WTC11 (cell line): ENCODE measurements at regions not wholly inside any gene's neighbourhood (a gene's known extent, or its start where the extent isn't known, plus 50 kb on each side); places are given as distances from the start of the nearest gene placed in this dataset.

Experiments
- ATAC-seq: fragments of 200-7000 bp; cut with Tn5 transposase; 2 replicates; pipeline ENCODE4 v1.10.0; 2021; ENCODE audit warnings: mild to moderate bottlenecking, moderate library complexity
- CTCF ChIA-PET: fragments of 300-600 bp; sonication (Branson Sonifier 250); formaldehyde crosslinking; loops from one replicate; lab custom pipeline; 2021; ENCODE audit warnings: antibody characterized with exemption; lab: Charles Lee
- POLR2A ChIA-PET: fragments of 350-600 bp; sonication (Branson Sonifier 250); formaldehyde crosslinking; loops from one replicate; lab custom pipeline; 2021; ENCODE audit warnings: antibody characterized with exemption; lab: Charles Lee
- DNase-seq: peaks from one replicate; pipeline ENCODE4 v3.0.0; 2021; ENCODE audit warnings: low spot score
- H3K27ac Mint-ChIP-seq: 2 replicates; pipeline ENCODE4 v1.8.0; 2021; ENCODE audit warnings: mixed read lengths
- H3K27me3 Mint-ChIP-seq: 2 replicates; pipeline ENCODE4 v1.8.0; 2021; ENCODE audit warnings: low read depth, mild to moderate bottlenecking, moderate library complexity, mixed read lengths
- H3K36me3 Mint-ChIP-seq: 2 replicates; pipeline ENCODE4 v1.8.0; 2021; ENCODE audit warnings: mixed read lengths
- H3K4me1 Mint-ChIP-seq: 2 replicates; pipeline ENCODE4 v1.8.0; 2022; ENCODE audit warnings: mixed read lengths
- H3K4me3 Mint-ChIP-seq: 2 replicates; pipeline ENCODE4 v1.8.0; 2021; ENCODE audit warnings: mild to moderate bottlenecking, moderate library complexity, mixed read lengths
- H3K9me3 Mint-ChIP-seq: 2 replicates; pipeline ENCODE4 v1.8.0; 2021; ENCODE audit warnings: mixed read lengths
- ATF1 ChIP-seq: sonication (generic); formaldehyde crosslinking; IDR thresholded peaks from 2 replicates; pipeline ENCODE4 v1.8.1; 2023; ENCODE audit warnings: mild to moderate bottlenecking, moderate library complexity, missing genetic modification reagents
- CREB1 ChIP-seq: sonication (generic); formaldehyde crosslinking; IDR thresholded peaks from 2 replicates; pipeline ENCODE4 v1.8.0; 2023; ENCODE audit warnings: mild to moderate bottlenecking, missing genetic modification reagents
- CREM ChIP-seq: sonication (generic); formaldehyde crosslinking; IDR thresholded peaks from 2 replicates; pipeline ENCODE4 v1.8.1; 2022; ENCODE audit warnings: mild to moderate bottlenecking, missing genetic modification reagents, moderate library complexity
- CTCF ChIP-seq: fragments of 200-600 bp; IDR thresholded peaks from 2 replicates; pipeline ENCODE4 v1.8.0; 2022; ENCODE audit warnings: antibody characterized with exemption
- E2F1 ChIP-seq: sonication (generic); formaldehyde crosslinking; IDR thresholded peaks from 2 replicates; pipeline ENCODE4 v1.8.0; 2022; ENCODE audit warnings: mild to moderate bottlenecking, missing genetic modification reagents
- E2F4 ChIP-seq: sonication (generic); formaldehyde crosslinking; IDR thresholded peaks from 2 replicates; pipeline ENCODE4 v1.8.1; 2022; ENCODE audit warnings: low read depth, mild to moderate bottlenecking, moderate library complexity, missing genetic modification reagents, borderline replicate concordance
- E2F5 ChIP-seq: sonication (generic); formaldehyde crosslinking; IDR thresholded peaks from 2 replicates; pipeline ENCODE4 v1.8.1; 2022; ENCODE audit warnings: mild to moderate bottlenecking, moderate library complexity, missing genetic modification reagents
- GRHL2 ChIP-seq: fragments of 250-450 bp; sonication (Bioruptor Pico); IDR thresholded peaks from 2 replicates; pipeline ENCODE4 v1.8.0; 2022; ENCODE audit warnings: mild to moderate bottlenecking, moderate library complexity; ENCODE audit not compliant: insufficient replicate concordance, severe bottlenecking
- HMGA2 ChIP-seq: fragments of 250-450 bp; sonication (Bioruptor Pico); IDR thresholded peaks from 2 replicates; pipeline ENCODE4 v1.4.0; 2021; ENCODE audit warnings: mild to moderate bottlenecking, moderate library complexity
- HMGXB4 ChIP-seq: sonication (generic); formaldehyde crosslinking; IDR thresholded peaks from 2 replicates; pipeline ENCODE4 v1.8.1; 2023; ENCODE audit warnings: mild to moderate bottlenecking, moderate library complexity, missing genetic modification reagents
- JUN ChIP-seq: sonication (generic); formaldehyde crosslinking; IDR thresholded peaks from 2 replicates; pipeline ENCODE4 v1.8.0; 2023; ENCODE audit warnings: mild to moderate bottlenecking, missing genetic modification reagents
- MAX ChIP-seq: sonication (generic); formaldehyde crosslinking; IDR thresholded peaks from 2 replicates; pipeline ENCODE4 v1.8.0; 2022; ENCODE audit warnings: mild to moderate bottlenecking, missing genetic modification reagents
- NFE2L1 ChIP-seq: sonication (generic); formaldehyde crosslinking; IDR thresholded peaks from 2 replicates; pipeline ENCODE4 v1.8.1; 2023; ENCODE audit warnings: missing genetic modification reagents
- SMAD4 ChIP-seq: sonication (generic); formaldehyde crosslinking; IDR thresholded peaks from 2 replicates; pipeline ENCODE4 v1.8.0; 2022; ENCODE audit warnings: mild to moderate bottlenecking, missing genetic modification reagents
- STAT6 ChIP-seq: sonication (generic); formaldehyde crosslinking; conservative IDR thresholded peaks from 2 replicates; pipeline ENCODE4 v1.8.1; 2023; ENCODE audit warnings: mild to moderate bottlenecking, low read depth, missing genetic modification reagents, moderate library complexity
- TCF7 ChIP-seq: sonication (generic); formaldehyde crosslinking; IDR thresholded peaks from 2 replicates; pipeline ENCODE4 v1.8.0; 2022; ENCODE audit warnings: mild to moderate bottlenecking, low read depth, missing genetic modification reagents, moderate library complexity
- ZNF396 ChIP-seq: fragments of 250-450 bp; sonication (Bioruptor Pico); IDR thresholded peaks from 2 replicates; pipeline ENCODE4 v1.8.0; 2021; ENCODE audit warnings: mild to moderate bottlenecking, moderate library complexity, borderline replicate concordance
- ZNF425 ChIP-seq: fragments of 250-450 bp; sonication (Bioruptor Pico); conservative IDR thresholded peaks from 2 replicates; pipeline ENCODE4 v1.9.0; 2021; ENCODE audit warnings: mild to moderate bottlenecking
- ZNF512 ChIP-seq: sonication (generic); formaldehyde crosslinking; IDR thresholded peaks from 2 replicates; pipeline ENCODE4 v1.8.1; 2022; ENCODE audit warnings: missing genetic modification reagents, borderline replicate concordance
- ZNF671 ChIP-seq: fragments of 250-450 bp; sonication (Bioruptor Pico); IDR thresholded peaks from 2 replicates; pipeline ENCODE4 v1.8.0; 2021; ENCODE audit warnings: mild to moderate bottlenecking

- no peak overlapping the region for H3K27ac Mint-ChIP-seq
- H3K36me3 Mint-ChIP-seq: peaks cover 16% of the 10 kb centered on the region
- ChIA-PET CTCF (no interaction called here), POLR2A (no interaction called here)
- ATAC-seq (no peak), DNase-seq (no peak)
- TF ChIP-seq CREB1: no peak
- TF ChIP-seq ZNF671 (CRISPR knock-in tag): no peak
- TF ChIP-seq NFE2L1 (CRISPR knock-in tag): no peak
- TF ChIP-seq HMGXB4 (CRISPR knock-in tag): no peak
- no peak for TF ChIP-seq CTCF
- TF ChIP-seq ATF1 (CRISPR knock-in tag): no peak
- TF ChIP-seq STAT6: no peak
- TF ChIP-seq TCF7: no peak
- TF ChIP-seq JUN (CRISPR knock-in tag): no peak
- no peak for TF ChIP-seq HMGA2
- TF ChIP-seq ZNF425 (CRISPR knock-in tag): no peak
- no peak for TF ChIP-seq E2F5 (CRISPR knock-in tag)
- no peak for TF ChIP-seq MAX (CRISPR knock-in tag)
- TF ChIP-seq E2F4 (CRISPR knock-in tag): no peak
- TF ChIP-seq ZNF512 (CRISPR knock-in tag): no peak
- TF ChIP-seq SMAD4 (CRISPR knock-in tag): no peak
- TF ChIP-seq ZNF396 (CRISPR knock-in tag): no peak
- no peak for TF ChIP-seq GRHL2 (CRISPR knock-in tag)
- no peak for TF ChIP-seq CREM (CRISPR knock-in tag)
- TF ChIP-seq E2F1 (CRISPR knock-in tag): no peak
- no peaks in the 10 kb centered on the region for H3K27me3 Mint-ChIP-seq
- H3K9me3 Mint-ChIP-seq: peaks cover 29% of the 10 kb centered on the region
- H3K4me1 Mint-ChIP-seq: peaks cover 22% of the 10 kb centered on the region
- H3K4me3 Mint-ChIP-seq: no peak overlapping the region
Measured at GRCh38 chr5:68452286-68452685, 236.7 kb downstream of the PIK3R1 start.
